ENCODE measurements at regions not wholly inside any gene's neighbourhood (a gene's known extent, or its start where the extent isn't known, plus 50 kb on each side); places are given as distances from the start of the nearest gene placed in this dataset.

DNA sequence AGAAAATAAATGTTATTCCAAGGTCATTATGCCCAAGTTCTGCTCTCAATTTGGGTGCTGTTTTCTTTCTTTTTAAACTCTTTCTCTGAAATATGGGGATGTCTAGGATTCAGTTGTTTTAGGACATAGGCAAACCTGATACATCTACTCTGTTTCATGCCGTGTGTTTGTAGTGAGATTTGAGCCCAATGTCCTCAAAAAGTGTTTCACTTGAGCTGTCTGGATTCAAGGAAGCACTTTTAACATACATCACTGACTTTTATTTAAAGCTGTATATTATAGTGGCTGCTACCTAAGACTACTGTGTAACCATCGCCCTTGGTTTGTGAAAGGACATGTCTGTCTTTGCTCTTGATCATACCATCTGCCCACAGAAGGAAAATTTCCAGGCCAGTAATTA lies 709.3 kb upstream of the STXBP6 start:
- 80 to 83% methylated on average over 2 of the region's 2 CpGs for WGBS, 2 donors
- TF ChIP-seq POLR2A (IDR thresholded peaks at IDR 0.05) (no peak), POLR2AphosphoS5 (IDR thresholded peaks at IDR 0.05) (no peak), EP300 (IDR thresholded peaks at IDR 0.05) (no peak)
- TF ChIP-seq, protein P1, sequence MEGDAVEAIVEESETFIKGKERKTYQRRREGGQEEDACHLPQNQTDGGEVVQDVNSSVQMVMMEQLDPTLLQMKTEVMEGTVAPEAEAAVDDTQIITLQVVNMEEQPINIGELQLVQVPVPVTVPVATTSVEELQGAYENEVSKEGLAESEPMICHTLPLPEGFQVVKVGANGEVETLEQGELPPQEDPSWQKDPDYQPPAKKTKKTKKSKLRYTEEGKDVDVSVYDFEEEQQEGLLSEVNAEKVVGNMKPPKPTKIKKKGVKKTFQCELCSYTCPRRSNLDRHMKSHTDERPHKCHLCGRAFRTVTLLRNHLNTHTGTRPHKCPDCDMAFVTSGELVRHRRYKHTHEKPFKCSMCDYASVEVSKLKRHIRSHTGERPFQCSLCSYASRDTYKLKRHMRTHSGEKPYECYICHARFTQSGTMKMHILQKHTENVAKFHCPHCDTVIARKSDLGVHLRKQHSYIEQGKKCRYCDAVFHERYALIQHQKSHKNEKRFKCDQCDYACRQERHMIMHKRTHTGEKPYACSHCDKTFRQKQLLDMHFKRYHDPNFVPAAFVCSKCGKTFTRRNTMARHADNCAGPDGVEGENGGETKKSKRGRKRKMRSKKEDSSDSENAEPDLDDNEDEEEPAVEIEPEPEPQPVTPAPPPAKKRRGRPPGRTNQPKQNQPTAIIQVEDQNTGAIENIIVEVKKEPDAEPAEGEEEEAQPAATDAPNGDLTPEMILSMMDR (IDR thresholded peaks at IDR 0.05): no peak
- DNase-seq (no peak), ATAC-seq (ENCODE audit: low FRiP score in 2 of 2) (no peak)
- Histone ChIP-seq H3K4me1 (no peaks in the 10 kb centered on the region), H3K36me3 (no peaks in the 10 kb centered on the region), H3K27me3 (no peaks in the 10 kb centered on the region), H3K27ac (no peak overlapping the region), H3K9me3 (no peaks in the 10 kb centered on the region), H3K4me3 (no peak overlapping the region)

DNA sequence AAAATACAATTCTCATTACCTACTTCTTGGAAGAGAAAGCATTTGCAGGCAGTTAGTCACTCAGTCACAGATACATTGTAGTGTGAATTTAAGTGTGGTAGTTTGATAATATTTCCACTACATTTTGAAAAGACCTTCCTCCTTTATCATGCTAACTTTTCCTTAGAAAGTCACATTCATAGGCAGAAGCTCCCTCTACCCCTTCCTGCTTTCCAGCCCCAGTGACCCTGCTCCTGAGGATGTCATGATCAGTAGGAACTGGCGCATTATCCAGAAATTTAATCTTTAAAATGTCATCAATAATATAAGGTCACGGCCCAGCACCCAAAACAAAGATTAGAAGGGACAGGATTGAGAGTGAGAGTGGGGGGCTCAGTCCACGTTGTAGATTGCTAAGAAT lies 707.4 kb upstream of the STXBP6 start:
- no peaks in the 10 kb centered on the region for H3K27me3 ChIP-seq
- no peak overlapping the region for H3K27ac ChIP-seq
- H3K9me3 ChIP-seq: no peaks in the 10 kb centered on the region
- no peak overlapping the region for H3K4me3 ChIP-seq
- DNase-seq (no peak), ATAC-seq (ENCODE audit: low FRiP score in 2 of 2) (no peak)
- TF ChIP-seq, protein P1 (IDR thresholded peaks at IDR 0.05): no peak
- no peak for TF ChIP-seq POLR2AphosphoS5 (IDR thresholded peaks at IDR 0.05)
- no peak for TF ChIP-seq EP300 (IDR thresholded peaks at IDR 0.05)
- TF ChIP-seq POLR2A (IDR thresholded peaks at IDR 0.05): no peak
- 68 to 70% methylated on average over 3 of the region's 3 CpGs for WGBS, 2 donors
- no peaks in the 10 kb centered on the region for H3K36me3 ChIP-seq
- no peaks in the 10 kb centered on the region for H3K4me1 ChIP-seq

DNA sequence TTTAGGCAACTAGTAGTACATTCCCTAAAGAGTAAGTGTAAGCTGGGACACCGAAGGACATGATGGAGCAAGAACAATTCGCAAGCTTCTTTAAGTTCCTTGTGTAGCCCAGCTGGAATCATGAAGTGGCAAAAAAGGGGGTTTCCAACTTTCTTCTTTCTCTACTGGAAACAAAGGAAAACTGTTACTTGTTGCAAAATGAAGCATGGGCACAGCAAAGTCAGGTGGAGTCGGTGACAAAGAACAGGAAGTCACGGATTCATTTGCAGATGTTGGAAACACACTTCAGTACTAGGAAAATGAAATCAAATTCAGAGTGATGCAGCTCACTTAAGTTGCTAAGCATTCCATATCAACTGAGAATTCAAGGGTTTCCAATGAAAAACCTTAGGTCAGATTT lies 706.9 kb upstream of the STXBP6 start:
- H3K9me3 ChIP-seq: no peaks in the 10 kb centered on the region
- no peak overlapping the region for H3K27ac ChIP-seq
- no peaks in the 10 kb centered on the region for H3K4me1 ChIP-seq
- no peaks in the 10 kb centered on the region for H3K36me3 ChIP-seq
- TF ChIP-seq POLR2AphosphoS5 (IDR thresholded peaks at IDR 0.05) (no peak), EP300 (IDR thresholded peaks at IDR 0.05) (no peak), POLR2A (IDR thresholded peaks at IDR 0.05) (no peak)
- TF ChIP-seq, protein P1 (IDR thresholded peaks at IDR 0.05): no peak
- 63 to 77% methylated on average over 4 of the region's 4 CpGs for WGBS, 2 donors
- DNase-seq (no peak), ATAC-seq (ENCODE audit: low FRiP score in 2 of 2) (no peak)
- no peak overlapping the region for H3K4me3 ChIP-seq
- no peaks in the 10 kb centered on the region for H3K27me3 ChIP-seq

DNA sequence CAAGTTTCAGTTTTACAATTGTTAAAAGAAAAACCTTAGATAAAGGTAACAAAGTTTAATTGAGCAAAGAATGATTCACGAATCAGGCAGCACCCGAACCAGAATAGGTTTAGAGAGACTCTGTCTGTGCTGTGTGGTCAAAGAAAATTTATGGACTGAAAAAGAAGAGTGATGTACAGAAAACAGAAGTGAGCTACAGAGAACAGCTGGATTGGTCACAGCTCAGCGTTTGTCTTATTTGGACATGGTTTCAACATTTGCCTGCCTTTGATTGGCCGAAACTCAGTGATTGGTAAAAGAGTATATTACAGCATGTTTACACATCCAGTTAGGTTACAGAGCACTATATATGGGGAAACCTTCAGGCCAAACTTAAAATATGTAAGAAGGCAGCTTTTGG lies 703.2 kb upstream of the STXBP6 start:
- H3K27me3 ChIP-seq: no peaks in the 10 kb centered on the region
- no peaks in the 10 kb centered on the region for H3K9me3 ChIP-seq
- TF ChIP-seq POLR2AphosphoS5 (IDR thresholded peaks at IDR 0.05): no peak
- TF ChIP-seq, protein P1 (IDR thresholded peaks at IDR 0.05): no peak
- no peak for TF ChIP-seq POLR2A (IDR thresholded peaks at IDR 0.05)
- no peak for TF ChIP-seq EP300 (IDR thresholded peaks at IDR 0.05)
- H3K4me3 ChIP-seq: no peak overlapping the region
- no peaks in the 10 kb centered on the region for H3K4me1 ChIP-seq
- no peak for DNase-seq
- 61 to 62% methylated on average over 4 of the region's 4 CpGs for WGBS, 2 donors
- no peak overlapping the region for H3K27ac ChIP-seq
- no peak for ATAC-seq (ENCODE audit: low FRiP score in 2 of 2)
- H3K36me3 ChIP-seq: no peaks in the 10 kb centered on the region

DNA sequence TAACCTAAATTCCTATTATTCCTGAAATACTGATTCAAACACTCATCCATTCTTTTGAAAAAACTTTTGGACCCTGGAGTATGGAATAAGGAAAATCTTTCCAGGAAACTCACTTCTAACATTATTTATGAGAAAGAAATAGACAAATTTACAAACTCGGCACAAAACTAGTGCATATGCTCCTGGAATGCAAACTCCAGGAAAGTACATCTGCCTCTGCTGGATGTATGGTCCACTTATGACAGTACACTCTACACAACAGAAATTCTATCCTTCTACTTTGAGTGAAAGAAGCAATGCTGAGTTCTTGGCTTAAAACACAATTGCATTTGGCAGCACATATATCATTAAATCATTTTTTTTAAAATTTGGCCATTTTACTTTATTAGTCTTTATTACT lies 700.5 kb upstream of the STXBP6 start:
- no peak for TF ChIP-seq EP300 (IDR thresholded peaks at IDR 0.05)
- TF ChIP-seq, protein P1 (IDR thresholded peaks at IDR 0.05): no peak
- no peak for TF ChIP-seq POLR2AphosphoS5 (IDR thresholded peaks at IDR 0.05)
- TF ChIP-seq POLR2A (IDR thresholded peaks at IDR 0.05): no peak
- no peak overlapping the region for H3K27ac ChIP-seq
- no peaks in the 10 kb centered on the region for H3K9me3 ChIP-seq
- H3K36me3 ChIP-seq: no peaks in the 10 kb centered on the region
- ATAC-seq (ENCODE audit: low FRiP score in 2 of 2): no peak
- no peaks in the 10 kb centered on the region for H3K27me3 ChIP-seq
- DNase-seq: no peak
- WGBS, 2 donors: 93 to 97% methylated on average over 1 of the region's 1 CpG
- H3K4me1 ChIP-seq: no peaks in the 10 kb centered on the region
- no peak overlapping the region for H3K4me3 ChIP-seq
